PC-9 (cell line): ENCODE measurements at regions not wholly inside any gene's neighbourhood (a gene's known extent, or its start where the extent isn't known, plus 50 kb on each side); places are given as distances from the start of the nearest gene placed in this dataset.

Experiments
- BruUV-seq: library from RNA; stranded (reverse); fragments of 400-500 nt; replicated peaks from 2 replicates; lab custom pipeline; 2021; lab: Mats Ljungman, UMichigan
- CTCF ChIA-PET: fragments of 300-600 bp; sonication (Branson Sonifier 250); formaldehyde crosslinking; loops from one replicate; lab custom pipeline; 2022; ENCODE audit warnings: antibody characterized with exemption; lab: Charles Lee
- POLR2A ChIA-PET: fragments of 300-600 bp; sonication (Branson Sonifier 250); formaldehyde crosslinking; loops from one replicate; lab custom pipeline; 2022; ENCODE audit warnings: antibody characterized with exemption; ENCODE audit not compliant: unreplicated experiment; lab: Charles Lee
- DNase-seq, 2 experiments: peaks; one replicate each; pipeline versions ENCODE4 v3.0.0 to v3.0.0-alpha.2; 2015 to 2022; ENCODE audit warnings: mixed read lengths in 1 of 2
- H2AFZ ChIP-seq: fragments of 200-600 bp; sonication (generic); 2 replicates; pipeline ENCODE4 v1.8.1; 2017; ENCODE audit warnings: antibody characterized with exemption
- H3F3A ChIP-seq: fragments of 200-600 bp; sonication (generic); 2 replicates; pipeline ENCODE4 v1.8.1; 2017; ENCODE audit warnings: antibody characterized with exemption, mild to moderate bottlenecking, low read depth; ENCODE audit not compliant: insufficient read depth
- H3K27ac ChIP-seq: fragments of 200-600 bp; sonication (generic); 2 replicates; pipeline ENCODE4 v1.6.1; 2016; ENCODE audit warnings: mixed run types
- H3K27me3 ChIP-seq: fragments of 200-600 bp; sonication (generic); 2 replicates; pipeline ENCODE4 v1.6.1; 2016; ENCODE audit warnings: low read depth, mixed run types; ENCODE audit not compliant: insufficient read depth
- H3K36me3 ChIP-seq: fragments of 200-600 bp; sonication (generic); 2 replicates; pipeline ENCODE4 v1.6.1; 2016; ENCODE audit warnings: low read depth, mixed run types
- H3K4me1 ChIP-seq: fragments of 200-600 bp; sonication (generic); replicated peaks from 2 replicates; pipeline ENCODE4 v1.6.1; 2016; ENCODE audit warnings: mixed run types; ENCODE audit not compliant: insufficient read depth
- H3K4me2 ChIP-seq: fragments of 200-600 bp; sonication (generic); 2 replicates; pipeline ENCODE4 v1.6.1; 2017; ENCODE audit warnings: mixed run types
- H3K4me3 ChIP-seq: fragments of 200-600 bp; sonication (generic); 2 replicates; pipeline ENCODE4 v1.6.1; 2016; ENCODE audit warnings: mixed run types
- H3K79me2 ChIP-seq: fragments of 200-600 bp; sonication (generic); 2 replicates; pipeline ENCODE4 v1.6.1; 2017; ENCODE audit warnings: low read depth, mixed run types
- H3K9me2 ChIP-seq: fragments of 200-600 bp; sonication (generic); 2 replicates; pipeline ENCODE4 v1.8.1; 2017; ENCODE audit warnings: mild to moderate bottlenecking; ENCODE audit not compliant: insufficient read depth
- H3K9me3 ChIP-seq: fragments of 200-600 bp; sonication (generic); 2 replicates; pipeline ENCODE4 v1.8.1; 2016; ENCODE audit warnings: low read depth; ENCODE audit not compliant: insufficient read depth
- H4K20me1 ChIP-seq: fragments of 200-600 bp; sonication (generic); 2 replicates; pipeline ENCODE4 v1.8.1; 2017; ENCODE audit not compliant: insufficient read depth
- CTCF ChIP-seq: fragments of 200-600 bp; sonication (generic); conservative IDR thresholded peaks from 2 replicates; pipeline ENCODE4 v1.6.1; 2017; ENCODE audit warnings: mixed run types, antibody characterized with exemption, mild to moderate bottlenecking, moderate library complexity
- EZH2 ChIP-seq: fragments of 200-600 bp; sonication (generic); IDR thresholded peaks from 2 replicates; pipeline ENCODE4 v1.8.0; 2017; ENCODE audit warnings: antibody characterized with exemption, low read depth
- intact Hi-C: fragments of 100-400 bp; cut with micrococcal nuclease; formaldehyde crosslinking; loops from one replicate; pipeline ENCODE4 v1.10.0; 2022; ENCODE audit not compliant: unreplicated experiment

GRCh38 chr16:8099586-8099985 lies 490.7 kb downstream of the TMEM114 start:
- H3K4me3 ChIP-seq, result no peak overlapping the region

GRCh38 chr16:8098947-8099512 lies 491.3 kb downstream of the TMEM114 start:
- no peak for DNase-seq
- no peak overlapping the region for H2AFZ ChIP-seq
- no peak overlapping the region for H3K4me3 ChIP-seq
- TF ChIP-seq CTCF (no peak), EZH2 (no peak)
- no peaks in the 10 kb centered on the region for H3K36me3 ChIP-seq
- H3K4me1 ChIP-seq, result no peaks in the 10 kb centered on the region
- POLR2A ChIA-PET, result no interaction called here
- no peaks in the 10 kb centered on the region for H4K20me1 ChIP-seq
- intact Hi-C loops, result no loop called here
- BruUV-seq, result no TSS peak
- H3K27ac ChIP-seq, result no peak overlapping the region
- no peaks in the 10 kb centered on the region for H3K79me2 ChIP-seq
- H3F3A ChIP-seq, result no peaks in the 10 kb centered on the region
- no peaks in the 10 kb centered on the region for H3K9me3 ChIP-seq
- no peaks in the 10 kb centered on the region for H3K9me2 ChIP-seq
- no peak overlapping the region for H3K4me2 ChIP-seq
- CTCF ChIA-PET, result no interaction called here
- H3K27me3 ChIP-seq, result no peaks in the 10 kb centered on the region

More at GRCh38 chr16:8099586-8099985, 490.7 kb downstream of the TMEM114 start:
- ChIA-PET CTCF (no interaction called here), POLR2A (no interaction called here)
- no peak overlapping the region for H2AFZ ChIP-seq
- no peaks in the 10 kb centered on the region for H4K20me1 ChIP-seq
- H3K9me2 ChIP-seq, result no peaks in the 10 kb centered on the region
- H3K4me1 ChIP-seq, result no peaks in the 10 kb centered on the region
- TF ChIP-seq EZH2 (no peak), CTCF (no peak)
- H3K36me3 ChIP-seq, result no peaks in the 10 kb centered on the region
- no peaks in the 10 kb centered on the region for H3K79me2 ChIP-seq
- BruUV-seq, result no TSS peak
- no peaks in the 10 kb centered on the region for H3F3A ChIP-seq
- H3K4me2 ChIP-seq, result no peak overlapping the region
- no peak for DNase-seq
- intact Hi-C loops, result no loop called here
- H3K9me3 ChIP-seq, result no peaks in the 10 kb centered on the region
- H3K27me3 ChIP-seq, result no peaks in the 10 kb centered on the region
- no peak overlapping the region for H3K27ac ChIP-seq

- POLR2A ChIA-PET, result no interaction called here
- no TSS peak for BruUV-seq
These were observed 494.1 kb downstream of the TMEM114 start for GRCh38 chr16:8096211-8096610.

More at GRCh38 chr16:8096211-8096610, 494.1 kb downstream of the TMEM114 start:
- Histone ChIP-seq H3K4me3 (no peak overlapping the region), H3K27me3 (no peaks in the 10 kb centered on the region), H3K4me2 (no peak overlapping the region), H2AFZ (no peak overlapping the region), H3K9me2 (no peaks in the 10 kb centered on the region), H3F3A (no peaks in the 10 kb centered on the region), H3K9me3 (no peaks in the 10 kb centered on the region), H3K36me3 (no peaks in the 10 kb centered on the region), H3K79me2 (no peaks in the 10 kb centered on the region), H3K4me1 (no peaks in the 10 kb centered on the region), H4K20me1 (no peaks in the 10 kb centered on the region), H3K27ac (no peak overlapping the region)
- no peak for TF ChIP-seq EZH2
- no peak for TF ChIP-seq CTCF
- CTCF ChIA-PET, result no interaction called here
- DNase-seq, result no peak
- intact Hi-C loops, result no loop called here
